Nephron progenitor cell (in vitro differentiated cells): ENCODE measurements at regions not wholly inside any gene's neighbourhood (a gene's known extent, or its start where the extent isn't known, plus 50 kb on each side); places are given as distances from the start of the nearest gene placed in this dataset.

Source experiments
- DNase-seq: peaks from one replicate; pipeline ENCODE4 v3.0.0; 2021
- H3K27ac Mint-ChIP-seq: 2 replicates; pipeline ENCODE4 v1.8.0; 2021; ENCODE audit warnings: mild to moderate bottlenecking, moderate library complexity, mixed read lengths
- H3K27me3 Mint-ChIP-seq: 2 replicates; pipeline ENCODE4 v1.8.0; 2021; ENCODE audit warnings: mild to moderate bottlenecking, low read depth, mixed read lengths; ENCODE audit not compliant: poor library complexity
- H3K36me3 Mint-ChIP-seq: 2 replicates; pipeline ENCODE4 v1.8.0; 2021; ENCODE audit warnings: low read depth, mixed read lengths
- H3K4me1 Mint-ChIP-seq: 2 replicates; pipeline ENCODE4 v1.8.0; 2021; ENCODE audit warnings: mixed read lengths
- H3K4me3 Mint-ChIP-seq: 2 replicates; pipeline ENCODE4 v1.8.0; 2021; ENCODE audit warnings: mild to moderate bottlenecking, moderate library complexity, mixed read lengths
- H3K9me3 Mint-ChIP-seq: 2 replicates; pipeline ENCODE4 v1.8.0; 2021; ENCODE audit warnings: mild to moderate bottlenecking, moderate library complexity, mixed read lengths
- CTCF ChIP-seq: fragments of 200-600 bp; sonication (generic); IDR thresholded peaks from 2 replicates; pipeline ENCODE4 v1.5.0; 2021; ENCODE audit warnings: antibody characterized with exemption

DNA sequence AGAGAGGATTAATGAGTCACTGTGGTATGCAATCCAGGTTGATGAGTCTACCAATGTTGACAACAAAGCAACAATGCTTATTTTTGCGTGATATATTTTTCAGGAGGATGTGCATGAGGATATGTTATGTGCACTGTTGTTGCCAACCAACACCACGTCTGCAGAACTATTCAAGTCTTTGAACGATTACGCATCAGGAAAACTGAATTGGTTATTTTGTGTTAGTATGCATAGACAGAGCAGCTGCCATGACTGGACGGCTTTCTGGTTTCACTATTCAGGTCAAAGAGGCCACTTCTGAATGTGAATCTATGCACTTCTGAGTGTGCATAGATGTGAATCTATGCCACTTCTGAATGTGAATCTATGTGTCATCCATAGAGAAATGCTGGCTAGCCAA lies 134.0 kb upstream of the GRIK2 start:
- H3K27ac Mint-ChIP-seq = no peak overlapping the region
- peaks cover 29% of the 10 kb centered on the region for H3K9me3 Mint-ChIP-seq
- H3K36me3 Mint-ChIP-seq = peaks cover 4% of the 10 kb centered on the region
- DNase-seq = no peak
- H3K27me3 Mint-ChIP-seq = no peaks in the 10 kb centered on the region
- no peak overlapping the region for H3K4me3 Mint-ChIP-seq
- no peak for TF ChIP-seq CTCF
- no peaks in the 10 kb centered on the region for H3K4me1 Mint-ChIP-seq

DNA sequence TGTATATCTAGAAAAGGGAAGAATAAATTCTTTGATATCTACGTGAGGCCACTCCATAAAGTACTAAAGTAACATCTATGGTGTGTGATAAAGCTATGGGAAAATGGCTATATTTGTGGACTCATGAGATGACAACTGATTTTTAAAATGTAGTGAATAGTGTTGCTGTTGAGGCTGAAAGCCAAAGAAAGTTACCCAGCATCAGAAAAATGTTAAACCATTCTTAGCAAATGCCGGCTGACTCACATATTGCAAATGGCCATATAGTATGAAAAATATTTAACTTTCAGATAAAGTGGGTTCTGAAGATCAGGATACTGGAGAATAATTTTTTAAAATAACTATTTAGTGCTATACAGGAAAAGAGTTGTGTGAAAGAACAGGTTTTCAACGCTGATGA lies 129.9 kb upstream of the GRIK2 start:
- H3K9me3 Mint-ChIP-seq = peaks cover 5% of the 10 kb centered on the region
- no peaks in the 10 kb centered on the region for H3K4me1 Mint-ChIP-seq
- no peak for DNase-seq
- no peak overlapping the region for H3K4me3 Mint-ChIP-seq
- H3K27me3 Mint-ChIP-seq = peaks cover 3% of the 10 kb centered on the region
- no peak overlapping the region for H3K27ac Mint-ChIP-seq
- H3K36me3 Mint-ChIP-seq = no peaks in the 10 kb centered on the region
- TF ChIP-seq CTCF = no peak

DNA sequence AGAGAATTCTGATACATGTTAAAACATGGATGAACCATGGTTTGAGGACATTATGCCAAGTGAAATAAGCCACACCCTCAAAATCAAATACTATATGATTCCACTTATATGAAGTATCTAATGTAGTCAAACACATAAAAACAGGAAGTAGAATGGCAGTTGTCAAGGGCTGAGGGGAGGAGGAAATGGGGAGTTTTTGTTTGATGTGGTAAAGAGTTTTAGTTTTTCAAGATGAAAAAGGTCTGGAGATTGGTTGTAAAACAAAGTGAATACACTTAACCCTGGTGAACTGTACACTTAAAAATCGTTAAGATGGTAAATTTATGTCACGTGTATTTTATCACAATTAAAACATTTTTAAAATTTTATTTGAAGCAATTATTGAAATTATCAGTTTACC lies 127.4 kb upstream of the GRIK2 start:
- Mint-ChIP-seq H3K4me3 (no peak overlapping the region), H3K9me3 (peaks cover 19% of the 10 kb centered on the region), H3K27ac (no peak overlapping the region), H3K27me3 (peaks cover 3% of the 10 kb centered on the region), H3K36me3 (no peaks in the 10 kb centered on the region), H3K4me1 (no peaks in the 10 kb centered on the region)
- no peak for TF ChIP-seq CTCF
- no peak for DNase-seq

- Mint-ChIP-seq H3K4me3 (no peak overlapping the region), H3K27me3 (peaks cover 3% of the 10 kb centered on the region), H3K4me1 (no peaks in the 10 kb centered on the region), H3K9me3 (peaks cover 30% of the 10 kb centered on the region), H3K27ac (no peak overlapping the region), H3K36me3 (peaks cover 6% of the 10 kb centered on the region)
- DNase-seq = no peak
- TF ChIP-seq CTCF = no peak
These were observed 125.0 kb upstream of the GRIK2 start for GRCh38 chr6:101268541-101268940.

DNA sequence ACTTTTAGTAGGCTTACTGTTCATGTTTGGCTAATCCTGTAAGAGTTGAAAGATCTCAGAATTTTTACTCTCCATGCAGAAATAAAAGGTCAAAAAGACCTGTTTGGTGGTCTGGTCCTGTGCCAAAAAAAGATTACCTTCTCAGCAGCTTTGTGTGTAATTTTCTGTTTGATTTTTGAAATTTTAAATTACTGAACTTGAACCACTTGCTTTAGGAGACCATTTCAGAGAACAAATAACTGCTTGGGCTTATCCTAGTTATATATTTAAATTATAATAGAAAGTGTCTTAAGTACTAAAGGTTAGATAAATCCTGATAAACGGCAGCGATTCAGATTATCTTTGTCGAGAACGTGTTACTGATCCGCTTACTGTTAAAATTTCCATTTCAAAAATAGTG lies 118.3 kb upstream of the GRIK2 start:
- H3K27me3 Mint-ChIP-seq = no peaks in the 10 kb centered on the region
- no peak for DNase-seq
- TF ChIP-seq CTCF = no peak

GRCh38 chr6:101276066-101276465 lies 117.4 kb upstream of the GRIK2 start:
- no peak for TF ChIP-seq CTCF
- Mint-ChIP-seq H3K4me1 (peaks cover 7% of the 10 kb centered on the region), H3K27ac (no peak overlapping the region), H3K36me3 (peaks cover 6% of the 10 kb centered on the region), H3K27me3 (no peaks in the 10 kb centered on the region), H3K9me3 (peaks cover 12% of the 10 kb centered on the region), H3K4me3 (no peak overlapping the region)
- DNase-seq = no peak

More for the DNA sequence above, 118.3 kb upstream of the GRIK2 start:
- H3K36me3 Mint-ChIP-seq = peaks cover 6% of the 10 kb centered on the region
- H3K4me3 Mint-ChIP-seq = no peak overlapping the region
- no peak overlapping the region for H3K27ac Mint-ChIP-seq
- peaks cover 13% of the 10 kb centered on the region for H3K9me3 Mint-ChIP-seq
- peaks cover 7% of the 10 kb centered on the region for H3K4me1 Mint-ChIP-seq
